ENCODE measurements at regions not wholly inside any gene's neighbourhood (a gene's known extent, or its start where the extent isn't known, plus 50 kb on each side); places are given as distances from the start of the nearest gene placed in this dataset.
"Not testable (repeated sequence)": the region's sequence is repeated elsewhere in the genome, so short reads cannot be mapped to it uniquely, and the experiment has no call there.

GRCh38 chr12:34249271-34249670 lies 227.0 kb downstream of the ALG10 start:
- no peak for DNase-seq (ENCODE audit: low read depth)
- TF ChIP-seq CTCF (IDR thresholded peaks at IDR 0.05; ENCODE audit: low read depth, low read length, missing control alignments) = no peak
- H3K4me3 ChIP-seq (ENCODE audit: low read depth, low read length) = no peak overlapping the region

- DNase-seq (ENCODE audit: low read depth); H3K4me3 ChIP-seq (ENCODE audit: low read depth, low read length): not testable (repeated sequence)
Measured at GRCh38 chr12:34251879-34252278, 229.6 kb downstream of the ALG10 start.

- no peak for DNase-seq (ENCODE audit: low read depth)
- H3K4me3 ChIP-seq (ENCODE audit: low read depth, low read length) = no peak overlapping the region
- TF ChIP-seq CTCF (IDR thresholded peaks at IDR 0.05; ENCODE audit: low read depth, low read length, missing control alignments) = no peak
Measured at GRCh38 chr12:34253674-34254073, 231.4 kb downstream of the ALG10 start.

- no peak for TF ChIP-seq CTCF (IDR thresholded peaks at IDR 0.05; ENCODE audit: low read depth, low read length, missing control alignments)
- no peak for DNase-seq (ENCODE audit: low read depth)
- H3K4me3 ChIP-seq (ENCODE audit: low read depth, low read length) = no peak overlapping the region
Measured at GRCh38 chr12:34257093-34257492, 234.8 kb downstream of the ALG10 start.

- H3K4me3 ChIP-seq (ENCODE audit: low read depth, low read length); DNase-seq (ENCODE audit: low read depth): not testable (repeated sequence)
Measured at GRCh38 chr12:34262140-34262539, 239.8 kb downstream of the ALG10 start.

- no peak for TF ChIP-seq CTCF (IDR thresholded peaks at IDR 0.05; ENCODE audit: low read depth, low read length, missing control alignments)
- no peak for DNase-seq (ENCODE audit: low read depth)
- no peak overlapping the region for H3K4me3 ChIP-seq (ENCODE audit: low read depth, low read length)
Measured at GRCh38 chr12:34264110-34264509, 241.8 kb downstream of the ALG10 start.

GRCh38 chr12:34273703-34274102 lies 251.4 kb downstream of the ALG10 start:
- DNase-seq (ENCODE audit: low read depth); H3K4me3 ChIP-seq (ENCODE audit: low read depth, low read length): not testable (repeated sequence)

GRCh38 chr12:34275129-34275528 lies 252.8 kb downstream of the ALG10 start:
- H3K4me3 ChIP-seq (ENCODE audit: low read depth, low read length) = no peak overlapping the region
- DNase-seq (ENCODE audit: low read depth) = no peak
- no peak for TF ChIP-seq CTCF (IDR thresholded peaks at IDR 0.05; ENCODE audit: low read depth, low read length, missing control alignments)

GRCh38 chr12:34286483-34286882 lies 264.2 kb downstream of the ALG10 start:
- no peak for DNase-seq (ENCODE audit: low read depth)
- TF ChIP-seq CTCF (IDR thresholded peaks at IDR 0.05; ENCODE audit: low read depth, low read length, missing control alignments) = no peak
- H3K4me3 ChIP-seq (ENCODE audit: low read depth, low read length) = no peak overlapping the region
